ENCODE measurements at regions not wholly inside any gene's neighbourhood (a gene's known extent, or its start where the extent isn't known, plus 50 kb on each side); places are given as distances from the start of the nearest gene placed in this dataset.

GRCh38 chr20:60206259-60206658 is 248.0 kb downstream of the CDH26 start:
- in situ Hi-C loops (cut with MboI; ENCODE audit: low sequenced_read_pairs): loop anchor here (25.0 kb wide), 1 partner anchor 906 kb away; no protein-coding TSS in a partner anchor

- in situ Hi-C loops (cut with MboI; ENCODE audit: low sequenced_read_pairs): loop anchor here (25.0 kb wide), 1 partner anchor 903 kb away; no protein-coding TSS in a partner anchor
Measured at GRCh38 chr20:60209048-60209447, 250.8 kb downstream of the CDH26 start.

GRCh38 chr20:60210779-60211617 is 252.8 kb downstream of the CDH26 start:
- in situ Hi-C loops (cut with MboI; ENCODE audit: low sequenced_read_pairs): loop anchor here (25.0 kb wide), 1 partner anchor 901 kb away; no protein-coding TSS in a partner anchor

- in situ Hi-C loops (cut with MboI; ENCODE audit: low sequenced_read_pairs): loop anchor here (25.0 kb wide), 1 partner anchor 900 kb away; no protein-coding TSS in a partner anchor
Measured at GRCh38 chr20:60211618-60212463, 253.6 kb downstream of the CDH26 start.

- in situ Hi-C loops (cut with MboI; ENCODE audit: low sequenced_read_pairs): loop anchor here (25.0 kb wide), 1 partner anchor 900 kb away; no protein-coding TSS in a partner anchor
Measured at GRCh38 chr20:60212695-60213094, 254.5 kb downstream of the CDH26 start.

- in situ Hi-C loops (cut with MboI; ENCODE audit: low sequenced_read_pairs): loop anchor here (25.0 kb wide), 1 partner anchor 899 kb away; no protein-coding TSS in a partner anchor
Measured at GRCh38 chr20:60213126-60213893, 255.1 kb downstream of the CDH26 start.

- in situ Hi-C loops (cut with MboI; ENCODE audit: low sequenced_read_pairs): loop anchor here (25.0 kb wide), 1 partner anchor 897 kb away; no protein-coding TSS in a partner anchor
Measured at GRCh38 chr20:60214901-60215815, 256.9 kb downstream of the CDH26 start.

GRCh38 chr20:60215816-60216730 is 257.9 kb downstream of the CDH26 start:
- in situ Hi-C loops (cut with MboI; ENCODE audit: low sequenced_read_pairs): loop anchor here (25.0 kb wide), 1 partner anchor 896 kb away; no protein-coding TSS in a partner anchor

GRCh38 chr20:60219231-60219630 is 261.0 kb downstream of the CDH26 start:
- in situ Hi-C loops (cut with MboI; ENCODE audit: low sequenced_read_pairs): loop anchor here (25.0 kb wide), 1 partner anchor 893 kb away; no protein-coding TSS in a partner anchor

- in situ Hi-C loops (cut with MboI; ENCODE audit: low sequenced_read_pairs): loop anchor here (25.0 kb wide), 1 partner anchor 892 kb away; no protein-coding TSS in a partner anchor
Measured at GRCh38 chr20:60219984-60220562, 261.9 kb downstream of the CDH26 start.

- in situ Hi-C loops (cut with MboI; ENCODE audit: low sequenced_read_pairs): loop anchor here (25.0 kb wide), 1 partner anchor 892 kb away; no protein-coding TSS in a partner anchor
Measured at GRCh38 chr20:60220706-60221105, 262.5 kb downstream of the CDH26 start.

GRCh38 chr20:60221593-60221992 is 263.4 kb downstream of the CDH26 start:
- in situ Hi-C loops (cut with MboI; ENCODE audit: low sequenced_read_pairs): loop anchor here (25.0 kb wide), 1 partner anchor 891 kb away; no protein-coding TSS in a partner anchor

GRCh38 chr20:60222497-60222896 is 264.3 kb downstream of the CDH26 start:
- in situ Hi-C loops (cut with MboI; ENCODE audit: low sequenced_read_pairs): loop anchor here (25.0 kb wide), 1 partner anchor 890 kb away; no protein-coding TSS in a partner anchor

- in situ Hi-C loops (cut with MboI; ENCODE audit: low sequenced_read_pairs): loop anchor here (25.0 kb wide), 1 partner anchor 889 kb away; no protein-coding TSS in a partner anchor
Measured at GRCh38 chr20:60223174-60223573, 265.0 kb downstream of the CDH26 start.

- in situ Hi-C loops (cut with MboI; ENCODE audit: low sequenced_read_pairs): loop anchor here (25.0 kb wide), 1 partner anchor 887 kb away; no protein-coding TSS in a partner anchor
Measured at GRCh38 chr20:60224914-60225313, 266.7 kb downstream of the CDH26 start.

GRCh38 chr20:60228255-60228654 is 270.0 kb downstream of the CDH26 start:
- in situ Hi-C loops (cut with MboI; ENCODE audit: low sequenced_read_pairs): no loop called here

- in situ Hi-C loops (cut with MboI; ENCODE audit: low sequenced_read_pairs): no loop called here
Measured at GRCh38 chr20:60232380-60232779, 274.2 kb downstream of the CDH26 start.
